ENCODE measurements at regions not wholly inside any gene's neighbourhood (a gene's known extent, or its start where the extent isn't known, plus 50 kb on each side); places are given as distances from the start of the nearest gene placed in this dataset.

- no peak overlapping the region for H3K27ac ChIP-seq (ENCODE audit: control insufficient read depth, insufficient read depth, low read length)
- DNase-seq (ENCODE audit: low read depth, low spot score) (no peak), FAIRE-seq (no peak)
- peaks cover 8% of the 10 kb centered on the region for H3K4me1 ChIP-seq (ENCODE audit: control insufficient read depth, extremely low read depth, insufficient read depth, low read length)
- no peak overlapping the region for H3K9ac ChIP-seq (ENCODE audit: control insufficient read depth, extremely low read depth, insufficient read depth, low read length)
- H3K4me3 ChIP-seq (ENCODE audit: control insufficient read depth in 2 of 3, extremely low read depth in 1 of 3, insufficient read depth in 2 of 3, low read depth in 1 of 3, low read length in 3 of 3), result no peak overlapping the region
- H3K79me2 ChIP-seq (ENCODE audit: control insufficient read depth, insufficient read depth, low read length), result no peaks in the 10 kb centered on the region
- H3K36me3 ChIP-seq (ENCODE audit: control insufficient read depth in 2 of 2, extremely low read depth in 1 of 2, insufficient read depth in 2 of 2, low read length in 2 of 2), result no peaks in the 10 kb centered on the region
- dilution Hi-C loops (cut with MboI; ENCODE audit: extremely low pct_ligation_motif_present, low sequenced_read_pairs), result no loop called here
- H3K9me3 ChIP-seq (ENCODE audit: control insufficient read depth, low read depth, low read length), result no peaks in the 10 kb centered on the region
- H3K4me2 ChIP-seq (ENCODE audit: control insufficient read depth, extremely low read depth, insufficient read depth, low read depth, low read length), result no peak overlapping the region
- no peaks in the 10 kb centered on the region for H4K20me1 ChIP-seq (ENCODE audit: control insufficient read depth, extremely low read depth, insufficient read depth, low read length)
- no peaks in the 10 kb centered on the region for H3K9me1 ChIP-seq (ENCODE audit: control insufficient read depth, extremely low read depth, insufficient read depth, low read length)
- H2AFZ ChIP-seq (ENCODE audit: control insufficient read depth, low read length), result no peak overlapping the region
- TF ChIP-seq, protein P1, sequence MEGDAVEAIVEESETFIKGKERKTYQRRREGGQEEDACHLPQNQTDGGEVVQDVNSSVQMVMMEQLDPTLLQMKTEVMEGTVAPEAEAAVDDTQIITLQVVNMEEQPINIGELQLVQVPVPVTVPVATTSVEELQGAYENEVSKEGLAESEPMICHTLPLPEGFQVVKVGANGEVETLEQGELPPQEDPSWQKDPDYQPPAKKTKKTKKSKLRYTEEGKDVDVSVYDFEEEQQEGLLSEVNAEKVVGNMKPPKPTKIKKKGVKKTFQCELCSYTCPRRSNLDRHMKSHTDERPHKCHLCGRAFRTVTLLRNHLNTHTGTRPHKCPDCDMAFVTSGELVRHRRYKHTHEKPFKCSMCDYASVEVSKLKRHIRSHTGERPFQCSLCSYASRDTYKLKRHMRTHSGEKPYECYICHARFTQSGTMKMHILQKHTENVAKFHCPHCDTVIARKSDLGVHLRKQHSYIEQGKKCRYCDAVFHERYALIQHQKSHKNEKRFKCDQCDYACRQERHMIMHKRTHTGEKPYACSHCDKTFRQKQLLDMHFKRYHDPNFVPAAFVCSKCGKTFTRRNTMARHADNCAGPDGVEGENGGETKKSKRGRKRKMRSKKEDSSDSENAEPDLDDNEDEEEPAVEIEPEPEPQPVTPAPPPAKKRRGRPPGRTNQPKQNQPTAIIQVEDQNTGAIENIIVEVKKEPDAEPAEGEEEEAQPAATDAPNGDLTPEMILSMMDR (optimal IDR thresholded peaks at IDR 0.05 in 1 of 3, IDR thresholded peaks at IDR 0.05 in 1 of 3, conservative IDR thresholded peaks at IDR 0.05 in 1 of 3; ENCODE audit: extremely low read depth in 1 of 3, insufficient read depth in 2 of 3, low read length in 3 of 3), result no peak
- TF ChIP-seq EZH2 (IDR thresholded peaks at IDR 0.05; ENCODE audit: low read length), result no peak
- H3K27me3 ChIP-seq (ENCODE audit: control insufficient read depth, extremely low read depth, insufficient read depth, low read length), result no peaks in the 10 kb centered on the region
Observed at GRCh38 chr1:172883387-172883791, 167.4 kb downstream of the TNFSF18 start.

GRCh38 chr1:172883844-172884243, 166.9 kb downstream of the TNFSF18 start:
- no peaks in the 10 kb centered on the region for H3K27me3 ChIP-seq (ENCODE audit: control insufficient read depth, extremely low read depth, insufficient read depth, low read length)

More at GRCh38 chr1:172883844-172884243, 166.9 kb downstream of the TNFSF18 start:
- TF ChIP-seq, protein P1 (optimal IDR thresholded peaks at IDR 0.05 in 1 of 3, IDR thresholded peaks at IDR 0.05 in 1 of 3, conservative IDR thresholded peaks at IDR 0.05 in 1 of 3; ENCODE audit: extremely low read depth in 1 of 3, insufficient read depth in 2 of 3, low read length in 3 of 3), result no peak
- TF ChIP-seq EZH2 (IDR thresholded peaks at IDR 0.05; ENCODE audit: low read length), result no peak
- Histone ChIP-seq H3K9me3 (ENCODE audit: control insufficient read depth, low read depth, low read length) (no peaks in the 10 kb centered on the region), H4K20me1 (ENCODE audit: control insufficient read depth, extremely low read depth, insufficient read depth, low read length) (no peaks in the 10 kb centered on the region), H3K4me1 (ENCODE audit: control insufficient read depth, extremely low read depth, insufficient read depth, low read length) (peaks cover 8% of the 10 kb centered on the region), H3K4me3 (ENCODE audit: control insufficient read depth in 2 of 3, extremely low read depth in 1 of 3, insufficient read depth in 2 of 3, low read depth in 1 of 3, low read length in 3 of 3) (no peak overlapping the region), H3K36me3 (ENCODE audit: control insufficient read depth in 2 of 2, extremely low read depth in 1 of 2, insufficient read depth in 2 of 2, low read length in 2 of 2) (no peaks in the 10 kb centered on the region), H3K9ac (ENCODE audit: control insufficient read depth, extremely low read depth, insufficient read depth, low read length) (no peak overlapping the region), H2AFZ (ENCODE audit: control insufficient read depth, low read length) (no peak overlapping the region), H3K4me2 (ENCODE audit: control insufficient read depth, extremely low read depth, insufficient read depth, low read depth, low read length) (no peak overlapping the region), H3K27ac (ENCODE audit: control insufficient read depth, insufficient read depth, low read length) (no peak overlapping the region), H3K9me1 (ENCODE audit: control insufficient read depth, extremely low read depth, insufficient read depth, low read length) (no peaks in the 10 kb centered on the region), H3K79me2 (ENCODE audit: control insufficient read depth, insufficient read depth, low read length) (no peaks in the 10 kb centered on the region)
- dilution Hi-C loops (cut with MboI; ENCODE audit: extremely low pct_ligation_motif_present, low sequenced_read_pairs), result no loop called here
- FAIRE-seq, result no peak
- no peak for DNase-seq (ENCODE audit: low read depth, low spot score)
